Stimulated activated CD8-positive, alpha-beta memory T cell treated with anti-CD3 and anti-CD28 coated beads, Interleukin-4, amount 100 ng/mL, for 1 hour (primary cell): ENCODE measurements at regions not wholly inside any gene's neighbourhood (a gene's known extent, or its start where the extent isn't known, plus 50 kb on each side); places are given as distances from the start of the nearest gene placed in this dataset.

ENCODE experiments used
- DNase-seq, 2 donors: peaks; one replicate each; pipeline ENCODE4 v3.0.0-alpha.2; 2020; ENCODE audit warnings: low read depth in 2 of 2, low spot score in 1 of 2

DNA sequence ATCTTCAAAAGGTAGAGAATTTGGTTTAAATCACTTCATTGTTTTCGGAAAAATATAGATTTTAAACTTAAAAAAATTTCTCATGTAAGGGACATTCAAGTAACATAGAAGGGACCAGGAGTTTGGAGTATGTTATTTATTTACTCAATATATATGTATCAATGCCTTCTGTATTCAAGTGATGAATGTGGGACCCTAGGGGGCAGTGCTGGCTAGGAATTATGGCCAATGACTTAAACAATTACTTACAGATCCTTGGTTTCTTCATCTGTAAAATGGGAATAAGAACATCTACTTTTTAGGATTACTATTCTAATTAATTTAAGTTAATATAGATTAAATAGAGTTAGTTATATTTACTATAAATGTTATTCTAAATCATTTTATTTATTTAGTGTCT, 886.3 kb upstream of the RBFOX1 start:
- no peak for DNase-seq

DNA sequence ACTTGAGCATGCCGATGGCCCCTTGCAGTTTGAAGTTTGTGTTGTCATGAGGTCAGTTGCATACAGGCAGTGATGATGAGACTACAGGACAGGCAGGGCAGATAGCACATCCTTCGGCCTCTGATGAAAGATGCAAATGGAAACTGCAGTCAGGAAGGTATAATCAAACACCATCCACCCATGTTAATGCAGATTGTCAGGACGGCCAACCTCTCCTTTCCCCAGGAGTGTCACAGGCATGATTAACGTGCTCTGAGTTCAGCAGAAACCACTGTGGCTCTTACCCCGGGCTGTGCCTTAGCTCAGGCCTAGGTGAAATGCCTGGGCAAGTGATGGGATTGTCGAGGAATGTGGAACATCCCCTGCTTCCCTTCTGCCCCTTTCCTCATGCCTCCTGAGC, 893.5 kb upstream of the RBFOX1 start:
- DNase-seq: no peak

DNA sequence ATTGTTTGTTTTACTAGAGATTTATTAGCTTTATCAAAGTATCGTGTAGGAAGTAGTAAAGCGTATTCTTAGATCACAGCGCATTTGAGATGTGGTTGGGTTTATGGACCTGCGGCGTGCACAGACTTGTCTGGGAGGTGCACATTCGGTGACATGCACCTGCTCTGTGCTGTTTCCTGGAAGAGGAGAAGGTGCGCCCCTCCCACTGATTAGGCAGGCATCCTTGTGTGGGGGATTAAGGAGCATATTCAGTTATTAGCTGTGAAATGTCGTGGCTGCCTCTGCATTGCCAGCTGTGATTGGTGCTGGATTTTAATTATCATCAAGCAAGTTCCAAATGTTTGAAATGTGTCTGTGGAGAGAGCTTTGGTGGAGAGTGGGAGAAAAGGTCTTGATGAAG, 903.8 kb upstream of the RBFOX1 start:
- no peak for DNase-seq

DNA sequence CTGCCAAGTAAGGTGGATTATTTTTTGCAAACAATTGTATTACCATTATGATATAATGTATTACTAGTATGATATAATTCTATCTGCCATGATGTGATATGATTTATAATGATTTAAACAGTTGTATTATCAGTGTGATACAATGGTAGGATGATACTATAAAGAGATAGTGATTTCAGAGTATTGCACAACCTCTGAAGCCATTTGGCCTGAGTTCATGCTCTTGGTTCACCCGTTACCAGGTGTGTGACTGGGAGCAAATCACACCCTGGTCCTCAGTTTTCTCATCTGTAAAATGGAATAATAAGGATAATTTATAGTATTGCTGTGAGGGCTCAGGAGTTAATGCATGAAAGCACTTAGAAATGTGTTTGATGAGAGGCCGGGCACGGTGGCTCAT, 905.0 kb upstream of the RBFOX1 start:
- no peak for DNase-seq

DNA sequence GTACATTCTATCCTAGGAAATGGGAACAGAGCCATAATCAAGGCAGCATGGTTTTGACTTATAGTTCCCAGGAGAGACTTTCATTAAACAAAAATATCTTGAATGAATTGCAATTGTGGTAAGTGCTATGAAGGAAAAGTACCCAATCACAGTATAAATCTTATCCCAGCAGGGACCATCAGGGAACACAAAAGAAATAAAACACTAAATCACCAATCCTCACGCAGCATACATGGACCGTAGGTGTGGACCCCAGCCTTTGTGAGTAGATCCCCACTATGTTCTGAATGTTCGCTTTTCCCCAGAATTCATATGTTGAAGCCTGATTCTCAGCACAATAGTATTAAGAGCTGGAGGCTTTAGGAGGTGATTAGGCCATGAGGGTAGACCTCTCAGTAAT, 925.0 kb upstream of the RBFOX1 start:
- DNase-seq: no peak

DNA sequence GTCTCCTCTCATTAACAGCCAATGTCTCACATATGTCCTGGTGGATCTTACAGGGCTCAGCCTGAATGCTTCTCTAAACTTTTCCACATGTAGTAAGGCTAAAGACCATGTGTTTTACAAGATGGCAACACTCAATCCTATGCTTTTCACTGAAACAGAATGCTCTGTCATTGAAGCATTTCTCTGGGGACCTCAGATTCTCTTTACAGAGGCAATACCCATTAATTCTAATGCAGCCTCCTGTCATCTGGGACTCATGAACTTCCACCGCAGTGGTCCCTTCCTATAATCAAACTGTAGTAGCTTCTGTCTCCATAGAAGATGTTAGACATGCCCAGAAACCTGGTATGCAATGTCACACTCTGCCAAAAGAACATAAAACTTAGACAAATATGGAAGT, 926.6 kb upstream of the RBFOX1 start:
- no peak for DNase-seq

DNA sequence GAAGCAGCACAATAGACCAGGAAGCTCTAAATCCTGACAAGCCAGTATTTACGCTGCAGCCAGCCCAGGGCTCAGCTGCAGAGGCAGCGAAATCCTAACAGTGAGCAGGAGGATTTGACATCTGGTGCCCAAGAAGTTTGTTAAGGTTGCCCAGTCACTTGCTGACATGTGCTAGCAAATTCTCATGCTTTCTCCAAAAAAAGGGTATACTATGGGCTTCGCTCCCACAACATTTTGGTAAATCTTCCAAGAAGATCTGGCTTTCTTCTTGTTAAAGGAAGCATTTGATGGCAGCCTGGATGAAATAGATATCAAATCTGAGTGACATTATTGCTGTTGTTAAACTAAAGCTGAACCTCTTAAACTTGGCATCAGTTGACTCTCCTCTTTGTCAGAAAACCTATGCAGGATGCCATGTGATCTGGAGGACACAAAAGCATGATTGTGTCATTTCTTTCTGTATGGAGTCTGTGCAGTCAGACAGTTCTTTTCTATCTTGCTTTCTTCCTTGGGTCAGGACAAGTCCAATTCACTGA, 949.7 kb upstream of the RBFOX1 start:
- no peak for DNase-seq

DNA sequence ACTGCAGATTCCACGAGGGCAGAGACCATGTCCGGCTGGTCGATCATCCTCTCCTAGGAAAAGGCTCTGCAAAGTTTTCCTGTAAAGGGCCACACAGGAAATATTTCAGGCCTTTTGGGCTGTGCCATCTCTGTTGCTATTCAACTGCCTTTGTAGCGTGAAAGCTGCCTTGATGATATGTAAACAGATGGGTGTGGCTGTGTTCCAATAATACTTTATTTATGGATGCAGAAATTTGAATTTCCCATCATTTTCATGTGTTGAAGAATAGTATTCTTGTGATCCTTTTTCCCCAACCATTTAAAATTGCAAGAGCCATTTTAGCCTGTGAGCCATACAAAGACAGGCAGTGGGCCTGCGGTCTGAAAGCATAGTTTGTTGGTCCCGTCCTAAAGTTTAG, 950.7 kb upstream of the RBFOX1 start:
- DNase-seq: no peak

DNA sequence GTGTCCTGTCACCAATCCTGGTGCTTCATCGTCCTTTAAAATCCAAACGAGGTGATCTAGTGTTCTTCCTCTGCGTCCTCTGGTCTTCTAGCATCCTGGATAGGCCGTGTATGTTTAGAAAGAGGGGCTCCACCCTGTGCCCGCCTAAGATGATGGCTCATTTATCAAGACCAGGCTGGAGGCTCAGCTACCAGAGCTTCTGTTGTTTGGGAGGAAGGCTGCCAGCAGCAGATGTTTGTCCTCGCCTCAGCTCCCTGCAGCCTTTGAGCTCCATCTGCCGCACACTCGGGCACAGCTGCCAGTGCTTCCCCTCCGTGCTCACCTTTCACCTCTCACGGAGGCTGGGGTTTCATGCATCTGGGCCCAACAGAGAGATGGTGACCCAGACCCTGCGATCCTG, 954.7 kb upstream of the RBFOX1 start:
- DNase-seq: no peak

DNA sequence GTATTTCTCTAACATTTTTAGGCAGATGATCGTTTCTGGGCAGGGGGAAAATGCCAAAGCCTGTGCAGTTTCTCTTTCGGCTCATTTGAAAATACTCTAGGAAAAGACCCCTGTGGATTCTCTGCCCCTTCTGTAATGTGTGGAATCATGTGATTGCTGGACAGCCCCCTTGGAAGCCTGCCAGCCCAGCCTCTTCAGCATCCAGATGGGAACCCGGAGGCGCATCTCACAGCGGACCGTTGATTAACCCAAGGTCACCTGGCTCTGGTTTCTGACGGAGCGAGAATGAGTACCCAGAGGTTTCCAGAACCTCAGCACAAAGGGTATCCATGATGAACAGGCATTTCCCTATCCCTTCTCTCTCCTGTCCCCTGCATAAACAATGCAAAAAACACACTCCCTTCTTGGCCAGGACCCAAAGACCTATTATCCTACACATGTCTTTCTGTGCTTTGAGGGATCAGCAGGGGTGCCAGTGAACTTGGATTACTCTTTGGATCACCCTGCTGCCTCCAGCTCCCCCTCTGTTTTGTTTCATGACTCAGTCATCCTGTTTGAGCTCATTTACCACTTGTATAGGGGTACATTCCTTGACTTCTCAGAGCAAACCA, 957.1 kb upstream of the RBFOX1 start:
- DNase-seq: no peak

DNA sequence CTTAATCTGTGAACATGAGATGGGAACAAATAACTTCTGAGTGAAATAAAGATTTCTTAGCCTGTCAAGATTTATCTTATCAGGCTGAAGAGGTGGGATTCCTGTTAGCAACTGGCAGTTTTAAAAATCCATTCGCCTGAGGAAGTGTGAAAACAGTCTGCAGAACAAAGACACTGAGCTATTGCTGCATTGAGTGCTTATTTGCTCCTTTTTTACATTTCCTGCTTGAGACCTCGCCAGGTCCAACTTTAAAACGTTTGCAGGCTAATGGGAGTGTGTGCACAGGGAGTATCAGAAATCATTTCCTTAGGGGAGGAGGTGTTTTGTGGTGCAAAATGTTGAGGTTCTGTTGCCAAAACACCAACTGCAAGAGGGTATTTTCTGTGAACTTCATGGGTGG, 957.8 kb upstream of the RBFOX1 start:
- no peak for DNase-seq

DNA sequence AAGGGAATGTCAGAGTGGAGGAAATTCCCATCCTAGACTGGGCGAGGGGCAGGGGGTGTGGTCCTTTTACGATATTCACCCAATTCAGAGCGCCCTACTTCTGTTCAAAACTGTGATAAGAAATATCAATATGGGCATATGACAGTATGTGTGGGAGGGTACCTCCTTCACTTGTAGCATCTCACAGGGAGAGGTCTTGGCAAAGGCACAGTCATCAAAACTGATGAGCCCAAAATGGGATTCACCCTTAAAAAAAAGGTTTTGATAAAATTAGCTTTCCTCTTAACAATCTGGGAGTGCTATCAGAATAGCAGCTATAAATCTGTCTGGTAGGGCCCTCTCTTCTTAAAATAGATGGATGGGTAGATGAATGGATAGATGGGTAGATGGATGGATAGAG, 967.8 kb upstream of the RBFOX1 start:
- DNase-seq: no peak

DNA sequence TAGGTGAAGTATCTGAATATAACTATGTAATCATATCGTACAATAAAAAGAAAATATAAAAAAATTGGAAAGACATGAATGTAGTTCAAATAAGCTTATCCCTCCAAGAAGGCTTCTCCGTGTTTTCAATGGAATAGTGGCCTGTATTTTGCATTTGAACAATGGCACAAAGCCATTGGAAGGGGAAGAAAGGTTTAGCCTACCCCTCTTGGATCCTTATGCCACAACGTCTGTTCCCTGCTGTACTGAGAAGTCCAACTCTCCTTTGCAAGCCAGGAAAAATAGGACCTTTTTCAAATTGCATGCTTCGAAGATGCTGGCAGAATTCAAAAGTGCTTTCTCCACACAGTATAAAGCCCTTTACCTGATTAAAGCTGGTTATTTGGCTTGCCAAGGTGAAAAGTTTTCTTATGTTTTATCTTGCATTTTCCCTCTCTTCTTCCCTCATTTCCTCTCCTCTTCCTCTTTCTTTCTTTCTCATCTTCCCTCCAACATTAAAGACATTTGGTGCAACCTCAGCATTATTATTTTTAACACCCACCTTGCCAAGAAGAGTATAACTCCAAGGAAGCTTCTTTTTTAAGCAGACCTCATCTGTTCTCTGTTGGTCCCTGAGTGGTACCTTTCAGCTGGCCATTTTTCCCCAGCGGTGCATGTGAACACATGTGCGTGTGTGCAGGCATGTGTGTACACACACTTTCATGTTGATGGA, 968.6 kb upstream of the RBFOX1 start:
- DNase-seq: no peak

DNA sequence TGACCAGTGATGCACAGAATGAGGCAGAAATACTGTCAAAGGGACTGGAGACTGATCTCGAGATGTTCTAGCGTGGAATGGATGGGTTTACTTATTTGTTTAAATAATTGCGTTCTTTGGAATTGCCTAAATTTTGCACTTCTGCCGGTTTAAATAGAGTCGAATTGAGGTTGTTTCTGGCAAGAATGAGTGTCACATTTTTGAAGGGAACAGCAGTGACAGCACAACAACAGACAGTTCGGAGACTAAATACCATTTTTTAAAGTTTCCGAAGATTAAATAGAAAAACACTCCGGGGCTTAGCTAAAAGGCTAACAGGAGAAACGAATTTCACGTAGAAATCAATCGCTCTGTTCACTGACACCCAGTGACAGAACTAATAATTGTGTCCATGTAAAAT, 969.2 kb upstream of the RBFOX1 start:
- DNase-seq: no peak

DNA sequence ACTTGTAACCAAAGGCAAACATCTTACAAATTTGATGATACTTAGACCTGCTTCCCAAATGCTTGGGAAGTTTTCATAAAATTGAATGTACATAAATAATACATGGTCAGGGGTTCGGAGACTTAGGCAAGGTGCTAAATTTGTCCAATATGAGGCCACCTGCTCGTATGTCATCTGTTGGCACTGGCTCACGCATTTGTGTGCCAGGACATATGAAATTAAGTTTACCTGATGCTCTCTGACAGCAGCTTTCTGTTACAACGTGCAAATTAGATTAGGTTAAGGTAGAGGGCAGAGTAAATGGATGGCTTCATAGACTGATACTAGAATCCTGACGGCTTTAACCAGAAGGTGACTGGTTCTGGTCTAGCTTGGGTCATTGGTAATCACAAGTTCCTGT, 970.3 kb upstream of the RBFOX1 start:
- DNase-seq: no peak

DNA sequence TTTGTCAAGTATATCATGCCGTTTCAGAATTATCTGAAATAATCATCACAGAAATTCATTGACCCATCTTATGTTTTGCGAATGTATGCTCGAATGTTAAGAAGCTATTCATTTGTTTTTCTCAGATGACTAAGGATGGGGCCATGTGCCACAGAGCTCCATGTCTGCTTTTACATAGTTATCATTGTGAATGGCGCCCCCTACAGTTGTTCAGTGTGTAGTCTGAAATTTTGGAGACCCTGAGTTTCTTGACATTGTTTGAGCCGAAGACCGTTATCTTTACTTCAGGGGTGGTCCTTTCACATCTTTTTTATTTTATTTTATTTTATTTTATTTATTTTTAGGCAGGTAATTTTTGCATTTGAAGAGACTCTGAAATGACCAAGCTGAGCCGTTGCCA, 972.0 kb upstream of the RBFOX1 start:
- DNase-seq: no peak

DNA sequence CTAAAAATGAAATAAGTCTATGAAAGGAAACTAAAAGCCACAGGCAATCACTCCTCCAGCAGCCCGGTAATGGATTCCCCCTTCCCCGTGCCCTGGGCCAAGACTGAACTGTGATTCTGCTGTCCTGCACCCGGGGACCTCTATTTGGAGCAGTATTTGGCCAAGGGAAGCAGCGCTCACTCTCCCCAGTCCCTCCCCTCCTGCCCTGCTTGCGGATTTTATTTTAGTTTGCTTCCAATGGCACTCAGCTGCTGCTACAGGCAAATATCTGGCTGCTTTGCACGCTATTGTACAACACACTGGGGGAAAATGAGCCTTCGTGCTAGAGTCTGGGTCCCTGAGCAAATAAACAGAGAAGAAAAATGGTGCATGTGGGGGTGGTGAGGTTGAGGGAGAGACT, 975.7 kb upstream of the RBFOX1 start:
- DNase-seq: no peak

DNA sequence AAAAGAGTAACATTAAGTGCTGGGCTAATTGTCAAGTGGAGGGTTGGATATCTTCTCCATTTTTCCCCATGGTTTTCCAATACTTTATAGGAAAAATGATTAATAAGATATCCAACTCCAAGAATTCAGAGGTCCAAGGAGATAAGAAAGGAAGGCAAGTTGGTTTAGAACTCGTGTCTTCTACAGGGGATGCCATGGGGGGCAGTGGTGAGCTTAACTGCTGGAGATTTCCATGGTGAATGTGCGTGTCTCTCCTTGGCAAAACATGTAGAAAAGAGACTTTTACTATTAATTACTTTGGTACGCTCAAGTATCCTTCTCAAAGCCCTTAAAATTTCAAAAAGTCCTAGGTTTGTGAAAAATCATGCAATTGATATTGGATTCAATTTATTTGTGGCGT, 982.9 kb upstream of the RBFOX1 start:
- DNase-seq: no peak

DNA sequence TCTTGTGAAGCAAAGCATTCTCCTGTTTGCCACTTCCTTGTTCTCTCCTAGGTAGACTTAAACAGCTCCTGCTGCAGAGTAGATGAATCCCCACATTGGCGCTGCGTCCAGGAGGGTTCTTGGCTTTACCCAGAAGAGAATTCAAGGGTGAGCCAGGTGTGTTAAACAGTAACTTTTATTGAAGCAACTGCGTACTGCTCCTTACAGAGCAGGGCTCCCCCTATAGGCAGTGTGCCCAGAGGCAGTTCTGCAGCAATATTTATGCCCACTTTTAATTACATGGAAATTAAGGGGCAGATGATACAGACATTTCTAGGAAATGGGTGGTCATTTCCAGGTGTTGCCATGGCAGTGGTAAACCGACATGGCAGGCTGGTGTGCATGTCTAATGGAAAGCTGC, 987.6 kb upstream of the RBFOX1 start:
- DNase-seq: no peak

DNA sequence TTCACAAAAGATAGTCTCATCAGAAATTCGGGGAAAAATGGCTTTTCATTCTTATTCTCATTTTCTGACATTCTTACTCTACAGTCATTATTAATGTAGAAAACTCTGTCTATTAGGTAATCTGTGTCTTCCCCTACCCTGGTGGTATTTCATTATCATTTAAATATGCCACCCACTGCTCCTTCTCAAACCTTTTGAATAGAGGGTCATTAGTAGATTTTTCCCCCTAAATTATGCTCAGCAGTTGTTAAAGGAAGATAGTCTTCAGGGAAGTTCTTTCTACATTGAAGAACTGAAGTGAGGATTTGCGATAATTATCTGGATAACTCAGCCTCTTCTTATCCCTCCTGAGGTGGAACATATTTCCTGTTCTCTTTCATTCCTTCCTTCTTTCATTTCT, 989.5 kb upstream of the RBFOX1 start:
- no peak for DNase-seq

DNA sequence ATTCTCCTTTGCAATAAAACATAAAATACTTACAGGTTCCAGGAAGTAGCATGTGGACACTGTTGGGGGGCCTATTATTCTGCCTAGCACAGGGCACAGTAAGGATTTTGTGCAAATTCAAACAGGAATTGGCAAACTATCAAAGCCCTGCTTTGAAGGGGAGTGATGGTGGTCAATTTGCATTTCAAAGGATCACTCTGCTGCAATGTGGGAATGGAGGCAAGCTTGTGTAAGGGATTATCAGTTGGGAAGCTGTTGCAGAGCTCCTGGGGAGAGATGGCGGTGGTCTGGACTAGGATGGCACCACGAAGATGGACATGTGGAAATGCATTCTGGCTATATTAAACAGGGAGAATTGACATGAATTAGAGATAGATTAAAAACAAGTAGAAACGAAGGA, 990.7 kb upstream of the RBFOX1 start:
- DNase-seq: no peak

DNA sequence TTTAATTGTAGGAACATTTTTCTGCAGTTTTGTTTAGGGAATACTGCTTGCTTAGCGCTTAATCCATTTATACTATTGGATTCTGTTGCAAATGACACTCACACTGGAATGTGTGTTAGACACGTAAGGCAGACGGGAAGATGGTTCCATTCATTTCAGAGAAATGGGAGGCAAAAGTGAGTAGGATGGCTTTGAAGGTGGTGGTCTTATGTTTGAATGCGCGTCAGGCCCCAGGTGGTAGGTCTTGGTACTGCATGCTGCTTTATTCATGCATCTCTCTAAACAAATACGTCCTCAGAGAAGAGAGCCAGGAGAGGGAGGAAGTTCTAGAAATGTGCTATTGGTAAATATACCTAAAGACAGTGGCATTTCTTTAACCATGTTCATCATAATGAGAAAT, 997.6 kb upstream of the RBFOX1 start:
- no peak for DNase-seq

DNA sequence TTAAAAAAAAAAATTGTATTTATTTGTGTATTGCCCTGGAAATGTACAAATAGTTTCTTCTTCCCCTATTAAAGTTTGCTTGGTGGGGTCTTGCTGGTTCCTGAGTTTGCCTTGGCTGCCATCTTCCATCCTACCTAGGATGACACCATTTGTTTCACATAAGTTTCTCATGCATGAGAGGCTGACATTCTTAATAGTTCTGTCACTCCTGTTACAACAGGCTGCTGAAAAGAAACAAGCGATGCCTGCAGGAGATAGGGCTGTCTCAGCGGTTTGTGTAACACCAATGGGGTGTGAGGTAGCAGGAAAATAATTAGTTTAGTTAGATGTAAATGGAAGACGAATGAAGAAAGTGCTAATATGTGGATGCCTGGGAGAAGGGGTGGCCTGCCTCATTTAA, 1000.9 kb upstream of the RBFOX1 start:
- DNase-seq: no peak
